Pancreas (tissue), 10 donors: ENCODE measurements at regions not wholly inside any gene's neighbourhood (a gene's known extent, or its start where the extent isn't known, plus 50 kb on each side); places are given as distances from the start of the nearest gene placed in this dataset.

Source experiments
- ATAC-seq, 4 donors: fragments of 200-7000 bp; cut with Tn5 transposase; one replicate each; pipeline versions ENCODE4 v1.8.0 to v1.9.1; 2020; ENCODE audit warnings: mild to moderate bottlenecking in 4 of 4, moderate library complexity in 4 of 4
- DNase-seq, 6 donors: peaks; one replicate each; pipeline ENCODE4 v3.0.0-alpha.2; 2020
- FAIRE-seq: peaks from 2 replicates; lab custom pipeline; 2012; peaks lifted over from hg19 to GRCh38; lab: Jason Lieb, UNC
- H3K27ac ChIP-seq, 4 donors: fragments of 200-600 bp; sonication (generic); 1 replicate in 3 of 4; 2 replicates in 1 of 4; pipeline versions ENCODE4 v1.5.0 to v1.8.0; 2020
- H3K27me3 ChIP-seq, 4 donors: fragments of 200-600 bp; one replicate each; pipeline ENCODE4 v1.8.0; 2021
- H3K36me3 ChIP-seq, 3 donors: fragments of 200-600 bp; sonication (generic) in 1 of 3; one replicate each; pipeline versions ENCODE4 v1.5.0 to v1.8.0; 2020 to 2021
- H3K4me1 ChIP-seq, 3 donors: fragments of 200-600 bp; one replicate each; pipeline ENCODE4 v1.8.0; 2021
- H3K4me3 ChIP-seq, 4 donors: fragments of 200-600 bp; sonication (generic) in 2 of 4; one replicate each; pipeline versions ENCODE4 v1.5.0 to v1.8.0; 2020 to 2021
- H3K9me3 ChIP-seq, 4 donors: fragments of 200-600 bp; one replicate each; pipeline ENCODE4 v1.8.0; 2021
- WGBS, 2 donors: extraction: QIAGEN DNeasy Blood & Tissue Kit; methylation state at CpG; one replicate each; pipeline ENCODE4 v1.1.7; 2013; 5-methylcytosine and 5-hydroxymethylcytosine counted together
- intact Hi-C, 3 donors: fragments of 100-400 bp; cut with DNase I; formaldehyde crosslinking; loops; one replicate each; pipeline versions ENCODE4 v1.11.1 to v1.14.2; 2022
- TF ChIP-seq, protein P1 (sequence below), 4 donors: fragments of 200-600 bp; sonication (generic) in 3 of 4; IDR thresholded peaks; one replicate each; pipeline versions ENCODE4 v1.5.0 to v1.8.0; 2021; ENCODE audit warnings: antibody characterized with exemption in 4 of 4
- donor health status: healthy with polysubstance abuse.
- donor health status: DM: no; HTN: no; CAD: no; lungs with moderate emphysema.
- donor health status: DM: no; HTN: no; CAD: no.
- donor health status: control.
- donor health status: control.
- donor health status: Bipolar disorder and iron deficiency.
- donor health status: DM: yes; HTN: yes; CAD: no.
- donor health status: DM: no; HTN: no; CAD: no.
- donor health status: DM: no; HTN: no; CAD: no.
- donor health status: DM: yes; HTN: yes; CAD: no.

DNA sequence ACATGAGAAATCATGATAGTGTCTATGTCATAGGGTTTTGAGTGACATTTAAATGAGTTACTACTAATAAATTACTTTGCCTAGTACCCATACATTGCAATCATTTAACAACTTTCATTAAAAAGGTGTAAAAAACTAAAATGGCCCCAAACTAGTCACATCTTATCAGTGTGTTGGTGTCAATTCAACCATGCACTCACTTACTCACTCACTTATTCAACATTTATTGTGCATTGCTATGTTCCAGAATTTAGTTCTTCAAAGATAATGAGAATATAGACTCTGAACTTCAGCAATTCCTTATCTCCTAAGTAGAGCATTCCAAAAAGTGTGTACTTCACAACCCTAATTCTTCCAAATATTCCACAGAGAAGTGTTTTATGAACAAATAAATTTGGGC, 965.7 kb downstream of the REEP3 start:
- H3K4me3 ChIP-seq: no peak overlapping the region
- no peak for ATAC-seq
- DNase-seq: no peak
- no peak for FAIRE-seq
- H3K4me1 ChIP-seq: no peaks in the 10 kb centered on the region
- no peak overlapping the region for H3K27ac ChIP-seq
- H3K27me3 ChIP-seq: no peaks in the 10 kb centered on the region
- intact Hi-C loops: no loop called here
- no peaks in the 10 kb centered on the region for H3K36me3 ChIP-seq
- TF ChIP-seq, protein P1, sequence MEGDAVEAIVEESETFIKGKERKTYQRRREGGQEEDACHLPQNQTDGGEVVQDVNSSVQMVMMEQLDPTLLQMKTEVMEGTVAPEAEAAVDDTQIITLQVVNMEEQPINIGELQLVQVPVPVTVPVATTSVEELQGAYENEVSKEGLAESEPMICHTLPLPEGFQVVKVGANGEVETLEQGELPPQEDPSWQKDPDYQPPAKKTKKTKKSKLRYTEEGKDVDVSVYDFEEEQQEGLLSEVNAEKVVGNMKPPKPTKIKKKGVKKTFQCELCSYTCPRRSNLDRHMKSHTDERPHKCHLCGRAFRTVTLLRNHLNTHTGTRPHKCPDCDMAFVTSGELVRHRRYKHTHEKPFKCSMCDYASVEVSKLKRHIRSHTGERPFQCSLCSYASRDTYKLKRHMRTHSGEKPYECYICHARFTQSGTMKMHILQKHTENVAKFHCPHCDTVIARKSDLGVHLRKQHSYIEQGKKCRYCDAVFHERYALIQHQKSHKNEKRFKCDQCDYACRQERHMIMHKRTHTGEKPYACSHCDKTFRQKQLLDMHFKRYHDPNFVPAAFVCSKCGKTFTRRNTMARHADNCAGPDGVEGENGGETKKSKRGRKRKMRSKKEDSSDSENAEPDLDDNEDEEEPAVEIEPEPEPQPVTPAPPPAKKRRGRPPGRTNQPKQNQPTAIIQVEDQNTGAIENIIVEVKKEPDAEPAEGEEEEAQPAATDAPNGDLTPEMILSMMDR (IDR thresholded peaks at IDR 0.05): no peak
- H3K9me3 ChIP-seq: no peaks in the 10 kb centered on the region

DNA sequence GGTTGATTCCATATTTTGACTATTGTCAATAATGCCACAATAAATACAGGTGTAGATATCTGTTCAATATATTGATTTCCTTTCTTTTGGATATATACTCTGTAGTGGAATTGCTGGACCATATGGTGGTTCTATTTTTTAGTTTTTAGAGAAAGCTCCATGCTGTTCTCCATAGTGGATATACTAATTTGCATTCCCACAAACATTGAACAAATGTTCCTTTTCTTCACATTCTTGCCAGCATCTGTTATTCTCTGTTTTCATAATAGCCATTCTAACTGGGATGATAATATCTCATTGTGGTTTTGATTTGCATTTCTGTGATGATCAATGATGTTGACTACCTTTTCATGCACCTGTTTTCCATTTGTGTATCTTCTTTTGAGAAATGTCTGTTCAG, 973.7 kb downstream of the REEP3 start:
- intact Hi-C loops: no loop called here
- Histone ChIP-seq H3K4me3 (no peak overlapping the region), H3K4me1 (no peaks in the 10 kb centered on the region), H3K9me3 (no peaks in the 10 kb centered on the region), H3K27me3 (no peaks in the 10 kb centered on the region), H3K36me3 (no peaks in the 10 kb centered on the region), H3K27ac (no peak overlapping the region)
- DNase-seq (no peak), FAIRE-seq (no peak), ATAC-seq (no peak)
- TF ChIP-seq, protein P1 (IDR thresholded peaks at IDR 0.05): no peak

DNA sequence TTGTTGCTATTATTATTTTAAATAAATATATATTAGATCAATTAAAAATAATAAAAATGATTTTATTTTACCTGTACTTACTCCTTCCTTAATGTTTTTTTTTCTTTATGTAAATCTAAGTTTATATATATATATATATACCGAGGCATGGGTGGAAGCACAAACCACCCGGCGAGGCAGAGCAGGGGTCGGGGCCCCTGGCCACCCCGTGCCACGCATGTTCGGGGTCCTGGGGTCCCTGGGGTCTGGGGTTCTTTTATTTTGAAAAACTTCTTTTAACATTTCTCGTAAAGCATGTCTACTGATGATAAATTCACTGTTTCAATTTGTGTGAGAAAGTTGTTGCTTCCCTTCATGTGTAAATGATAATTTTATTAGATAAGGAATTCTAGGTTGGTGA, 976.1 kb downstream of the REEP3 start:
- WGBS, 2 donors: 85 to 87% methylated on average over 8 of the region's 8 CpGs
- TF ChIP-seq, protein P1 (IDR thresholded peaks at IDR 0.05): no peak
- intact Hi-C loops: no loop called here
- Histone ChIP-seq H3K27ac (no peak overlapping the region), H3K9me3 (no peaks in the 10 kb centered on the region), H3K27me3 (no peaks in the 10 kb centered on the region), H3K36me3 (no peaks in the 10 kb centered on the region), H3K4me3 (no peak overlapping the region), H3K4me1 (no peaks in the 10 kb centered on the region)
- FAIRE-seq (no peak), DNase-seq (no peak), ATAC-seq (no peak)

DNA sequence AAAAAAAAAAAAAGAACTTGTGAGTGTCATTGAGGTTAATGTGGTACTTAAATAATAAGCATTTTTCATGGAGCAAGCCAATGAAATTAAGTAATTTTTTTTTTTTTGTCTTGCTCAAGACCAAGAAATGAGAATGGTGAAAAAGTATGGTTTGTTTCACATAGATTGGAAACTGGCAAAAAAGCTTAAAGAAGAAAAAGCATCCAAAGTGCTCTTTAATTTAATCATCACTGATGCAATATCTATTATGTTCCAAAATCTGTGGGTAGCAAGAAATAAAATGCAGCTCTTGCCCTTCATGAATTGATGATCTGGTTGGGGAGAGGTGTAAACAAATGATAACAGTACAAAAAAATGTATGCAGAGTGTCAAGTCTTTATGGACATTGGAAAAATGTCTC, 980.6 kb downstream of the REEP3 start:
- DNase-seq (no peak), ATAC-seq (no peak), FAIRE-seq (no peak)
- intact Hi-C loops: no loop called here
- TF ChIP-seq, protein P1 (IDR thresholded peaks at IDR 0.05): no peak
- Histone ChIP-seq H3K4me1 (no peaks in the 10 kb centered on the region), H3K9me3 (no peaks in the 10 kb centered on the region), H3K4me3 (no peak overlapping the region), H3K27me3 (no peaks in the 10 kb centered on the region), H3K27ac (no peak overlapping the region), H3K36me3 (no peaks in the 10 kb centered on the region)

DNA sequence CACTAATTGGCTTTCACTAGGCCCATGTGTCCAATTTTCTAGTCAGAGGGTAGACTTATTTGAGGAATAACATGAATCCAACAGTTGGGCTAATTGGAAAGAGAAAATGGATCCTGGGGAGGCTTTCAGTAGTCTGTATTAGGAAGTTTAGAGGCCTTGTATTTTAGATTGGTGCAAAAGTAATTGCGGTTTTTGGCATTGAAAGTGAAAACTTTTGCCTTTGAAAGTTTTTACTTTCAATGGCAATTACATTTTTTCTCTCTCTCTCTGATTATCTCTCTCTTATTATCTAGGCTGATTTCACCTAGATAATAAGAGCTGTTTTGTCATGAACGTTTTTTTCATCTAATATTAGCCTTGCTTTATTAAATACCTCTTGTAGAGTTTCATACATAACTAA, 981.7 kb downstream of the REEP3 start:
- Histone ChIP-seq H3K4me1 (no peaks in the 10 kb centered on the region), H3K27ac (no peak overlapping the region), H3K4me3 (no peak overlapping the region), H3K9me3 (no peaks in the 10 kb centered on the region), H3K27me3 (no peaks in the 10 kb centered on the region), H3K36me3 (no peaks in the 10 kb centered on the region)
- TF ChIP-seq, protein P1 (IDR thresholded peaks at IDR 0.05): no peak
- intact Hi-C loops: no loop called here
- FAIRE-seq (no peak), DNase-seq (no peak), ATAC-seq (no peak)
- 61 to 72% methylated on average over 2 of the region's 2 CpGs for WGBS, 2 donors
